H1 (cell line): ENCODE measurements at regions not wholly inside any gene's neighbourhood (a gene's known extent, or its start where the extent isn't known, plus 50 kb on each side); places are given as distances from the start of the nearest gene placed in this dataset.

Experiments used
- CTCF ChIA-PET: fragments of 300-600 bp; sonication (Branson Sonifier 250); formaldehyde crosslinking; loops from one replicate; lab custom pipeline; 2021; ENCODE audit not compliant: partially characterized antibody; lab: Charles Lee
- POLR2A ChIA-PET: fragments of 300-600 bp; sonication (Branson Sonifier 250); formaldehyde crosslinking; loops from one replicate; lab custom pipeline; 2021; ENCODE audit warnings: inconsistent platforms; ENCODE audit not compliant: partially characterized antibody; lab: Charles Lee
- DNase-seq, 2 experiments: peaks; one replicate each; pipeline versions ENCODE4 v3.0.0 to v3.0.0-alpha.2; 2010 to 2022; ENCODE audit warnings: low spot score in 2 of 2, low read depth in 1 of 2, mixed read lengths in 1 of 2
- FAIRE-seq: peaks from 2 replicates; lab custom pipeline; 2011; peaks lifted over from hg19 to GRCh38; lab: Jason Lieb, UNC
- H2AFZ ChIP-seq: 2 replicates; pipeline ENCODE4 v1.8.1; 2012; ENCODE audit warnings: low read length, inconsistent platforms
- H2AK5ac ChIP-seq: 2 replicates; pipeline ENCODE4 v1.6.1; 2013; ENCODE audit warnings: low read depth, low read length
- H2BK120ac ChIP-seq: replicated peaks from 2 replicates; pipeline ENCODE3; 2013; ENCODE audit warnings: low read depth, low read length, inconsistent platforms
- H2BK12ac ChIP-seq: 2 replicates; pipeline ENCODE4 v1.6.1; 2013; ENCODE audit warnings: low read depth, low read length
- H2BK15ac ChIP-seq: 2 replicates; pipeline ENCODE4 v1.6.1; 2013; ENCODE audit warnings: low read length
- H2BK20ac ChIP-seq: 2 replicates; pipeline ENCODE4 v1.6.1; 2013; ENCODE audit warnings: low read length
- H2BK5ac ChIP-seq: 2 replicates; pipeline ENCODE4 v1.6.1; 2013; ENCODE audit warnings: low read depth, low read length
- H3K14ac ChIP-seq: 2 replicates; pipeline ENCODE4 v1.6.1; 2013; ENCODE audit warnings: inconsistent platforms; ENCODE audit not compliant: insufficient read length
- H3K18ac ChIP-seq: 2 replicates; pipeline ENCODE4 v1.6.1; 2013; ENCODE audit warnings: low read length; ENCODE audit errors: extremely low read depth
- H3K23ac ChIP-seq: 2 replicates; pipeline ENCODE4 v1.6.1; 2013; ENCODE audit warnings: inconsistent platforms; ENCODE audit not compliant: insufficient read length
- H3K23me2 ChIP-seq: 2 replicates; pipeline ENCODE4 v1.6.1; 2013; ENCODE audit warnings: low read depth, low read length
- H3K27ac ChIP-seq: 2 replicates; pipeline ENCODE4 v1.6.1; 2011; ENCODE audit warnings: low read depth, low read length, inconsistent platforms
- H3K27me3 ChIP-seq, 4 experiments: replicated peaks in 1 of 4; 1 replicate in 1 of 4; 2 replicates in 3 of 4; pipeline versions ENCODE4 v1.6.1 to v1.8.1; 2011 to 2013; ENCODE audit warnings: low read length in 3 of 4, mild to moderate bottlenecking in 3 of 4, inconsistent platforms in 2 of 4, mixed read lengths in 2 of 4, moderate library complexity in 1 of 4; ENCODE audit not compliant: control insufficient read depth in 3 of 4, insufficient read depth in 3 of 4; ENCODE audit errors: extremely low read depth in 1 of 4
- H3K36me3 ChIP-seq, 4 experiments: 2 replicates each; pipeline versions ENCODE4 v1.6.1 to v1.8.1; 2011 to 2013; ENCODE audit warnings: mild to moderate bottlenecking in 4 of 4, low read length in 3 of 4, moderate library complexity in 2 of 4, control low read depth in 1 of 4, inconsistent platforms in 1 of 4; ENCODE audit not compliant: insufficient read depth in 4 of 4, control insufficient read depth in 2 of 4
- H3K4ac ChIP-seq: replicated peaks from 2 replicates; pipeline ENCODE3; 2013; ENCODE audit warnings: low read length, low read depth, mixed read lengths, inconsistent platforms; ENCODE audit not compliant: insufficient read length
- H3K4me1 ChIP-seq, 4 experiments: replicated peaks in 1 of 4; 1 replicate in 1 of 4; 2 replicates in 3 of 4; pipeline versions ENCODE4 v1.6.1 to v1.8.1; 2011 to 2013; ENCODE audit warnings: low read length in 3 of 4, inconsistent platforms in 2 of 4, mixed read lengths in 1 of 4; ENCODE audit not compliant: insufficient read depth in 4 of 4, control insufficient read depth in 3 of 4
- H3K4me2 ChIP-seq, 2 experiments: 2 replicates each; pipeline versions ENCODE4 v1.6.1 to v1.8.1; 2011 to 2013; ENCODE audit warnings: low read depth in 2 of 2, low read length in 2 of 2, control low read depth in 1 of 2, inconsistent platforms in 1 of 2, mild to moderate bottlenecking in 1 of 2; ENCODE audit not compliant: insufficient read depth in 1 of 2
- H3K4me3 ChIP-seq, 4 experiments: fragments of 200-600, 300-600 bp in 1 of 4; sonication (generic), shearing (Covaris generic), sonication (Bioruptor Twin) in 1 of 4; 2 replicates each; pipeline versions ENCODE4 v1.5.1 to v1.8.1; 2011 to 2016; ENCODE audit warnings: low read length in 4 of 4, low read depth in 3 of 4, control low read depth in 2 of 4, inconsistent platforms in 2 of 4, mild to moderate bottlenecking in 2 of 4, mixed read lengths in 1 of 4, moderate library complexity in 1 of 4; ENCODE audit not compliant: insufficient read depth in 2 of 4; ENCODE audit errors: extremely low read depth in 1 of 4
- H3K56ac ChIP-seq: replicated peaks from 2 replicates; pipeline ENCODE3; 2013; ENCODE audit warnings: low read depth, mild to moderate bottlenecking, mixed read lengths, low read length, inconsistent platforms; ENCODE audit not compliant: insufficient read length
- H3K79me1 ChIP-seq: 2 replicates; pipeline ENCODE4 v1.6.1; 2013; ENCODE audit warnings: low read depth, low read length, control low read depth
- H3K79me2 ChIP-seq, 2 experiments: 2 replicates each; pipeline versions ENCODE4 v1.6.1 to v1.8.1; 2012 to 2013; ENCODE audit warnings: low read length in 2 of 2, mild to moderate bottlenecking in 2 of 2, inconsistent platforms in 1 of 2; ENCODE audit not compliant: insufficient read depth in 2 of 2, control insufficient read depth in 1 of 2
- H3K9ac ChIP-seq, 4 experiments: replicated peaks in 1 of 4; 1 replicate in 1 of 4; 2 replicates in 3 of 4; pipeline versions ENCODE4 v1.6.1 to v1.8.1; 2011 to 2013; ENCODE audit warnings: low read depth in 3 of 4, low read length in 3 of 4, control low read depth in 2 of 4, mild to moderate bottlenecking in 2 of 4, moderate library complexity in 2 of 4, inconsistent platforms in 1 of 4; ENCODE audit errors: extremely low read depth in 1 of 4
- H3K9me3 ChIP-seq, 2 experiments: 2 replicates each; pipeline versions ENCODE4 v1.6.1 to v1.8.1; 2012 to 2013; ENCODE audit warnings: mild to moderate bottlenecking in 2 of 2, moderate library complexity in 2 of 2, control low read depth in 1 of 2, inconsistent platforms in 1 of 2, low read depth in 1 of 2, low read length in 1 of 2, mixed read lengths in 1 of 2; ENCODE audit not compliant: insufficient read depth in 2 of 2
- H4K20me1 ChIP-seq, 2 experiments: replicated peaks in 1 of 2; 2 replicates each; pipeline versions ENCODE3 to v1.8.1; 2011 to 2013; ENCODE audit warnings: inconsistent platforms in 2 of 2, low read length in 2 of 2, mild to moderate bottlenecking in 1 of 2; ENCODE audit not compliant: insufficient read depth in 2 of 2, control insufficient read depth in 1 of 2
- H4K5ac ChIP-seq: 2 replicates; pipeline ENCODE4 v1.6.1; 2013; ENCODE audit warnings: low read length, low read depth, mixed read lengths, inconsistent platforms; ENCODE audit not compliant: insufficient read length
- H4K8ac ChIP-seq: 2 replicates; pipeline ENCODE4 v1.8.0; 2013; ENCODE audit warnings: mild to moderate bottlenecking, moderate library complexity, low read length, inconsistent platforms; ENCODE audit not compliant: insufficient read depth; ENCODE audit errors: extremely low read depth
- H4K91ac ChIP-seq: replicated peaks from 2 replicates; pipeline ENCODE3; 2013; ENCODE audit warnings: low read length, mixed read lengths, inconsistent platforms; ENCODE audit not compliant: insufficient read length
- ATF2 ChIP-seq: IDR thresholded peaks from 2 replicates; pipeline ENCODE4 v1.6.1; 2012; ENCODE audit warnings: low read length, inconsistent platforms
- CBX5 ChIP-seq: fragments of 300-800, 300-1000 bp; sonication (generic); IDR thresholded peaks from 2 replicates; pipeline ENCODE4 v1.7.1; 2016; ENCODE audit warnings: antibody characterized with exemption, low read length, low read depth
- CEBPB ChIP-seq: IDR thresholded peaks from 2 replicates; pipeline ENCODE4 v1.6.1; 2012; ENCODE audit warnings: low read depth, low read length
- CHD1 ChIP-seq: IDR thresholded peaks from 2 replicates; pipeline ENCODE4 v1.6.1; 2012; ENCODE audit warnings: low read depth, low read length, improper control_type of control experiment
- CHD2 ChIP-seq: IDR thresholded peaks from 2 replicates; pipeline ENCODE4 v1.6.1; 2012; ENCODE audit warnings: low read length, improper control_type of control experiment
- CTBP2 ChIP-seq: IDR thresholded peaks from 2 replicates; pipeline ENCODE4 v1.7.0; 2011; ENCODE audit warnings: borderline replicate concordance, mild to moderate bottlenecking, moderate library complexity, mixed read lengths, low read length; ENCODE audit not compliant: insufficient read depth, insufficient read length
- EGR1 ChIP-seq: IDR thresholded peaks from 2 replicates; pipeline ENCODE4 v1.6.1; 2011; ENCODE audit warnings: low read depth, low read length, borderline replicate concordance
- KDM4A ChIP-seq: IDR thresholded peaks from one replicate; pipeline ENCODE4 v1.7.1; 2012; ENCODE audit warnings: low read depth, mild to moderate bottlenecking, moderate library complexity, low read length, inconsistent platforms; ENCODE audit not compliant: severe bottlenecking
- NANOG ChIP-seq: IDR thresholded peaks from 2 replicates; pipeline ENCODE4 v1.6.1; 2011; ENCODE audit warnings: low read length, low read depth, mild to moderate bottlenecking, inconsistent platforms; ENCODE audit not compliant: insufficient read depth, poor library complexity, severe bottlenecking
- RXRA ChIP-seq: IDR thresholded peaks from 2 replicates; pipeline ENCODE4 v1.6.1; 2011; ENCODE audit warnings: low read depth, mild to moderate bottlenecking, low read length, moderate library complexity; ENCODE audit not compliant: insufficient read depth
- SIX5 ChIP-seq: IDR thresholded peaks from 2 replicates; pipeline ENCODE4 v1.6.1; 2011; ENCODE audit warnings: mild to moderate bottlenecking, low read depth, low read length
- TCF12 ChIP-seq: IDR thresholded peaks from 2 replicates; pipeline ENCODE4 v1.6.1; 2011; ENCODE audit warnings: low read depth, mild to moderate bottlenecking, low read length
- TEAD4 ChIP-seq: IDR thresholded peaks from 2 replicates; pipeline ENCODE4 v1.6.1; 2012; ENCODE audit warnings: low read depth, low read length, inconsistent platforms, mixed read lengths
- YY1 ChIP-seq: IDR thresholded peaks from 2 replicates; pipeline ENCODE4 v1.6.1; 2011; ENCODE audit warnings: low read depth, mild to moderate bottlenecking, low read length
- WGBS, 2 experiments: shearing (Covaris generic) in 1 of 2; methylation state at CpG; one replicate each; pipeline versions ENCODE4 v1.1.6 to v1.1.7; 2013 to 2015; ENCODE audit warnings: low lambda C conversion rate in 2 of 2, mixed read lengths in 2 of 2, inconsistent platforms in 1 of 2, low coverage in 1 of 2, missing lambda C conversion rate in 1 of 2; ENCODE audit not compliant: insufficient replicate concordance in 2 of 2, insufficient coverage in 1 of 2, insufficient read length in 1 of 2; ENCODE audit errors: extremely low coverage in 1 of 2, missing lambda C conversion rate in 1 of 2; 5-methylcytosine and 5-hydroxymethylcytosine counted together

- Histone ChIP-seq H2BK12ac (no peak overlapping the region), H2BK5ac (no peak overlapping the region), H3K56ac (no peak overlapping the region), H4K91ac (no peak overlapping the region), H3K23me2 (no peaks in the 10 kb centered on the region), H3K4me3 (no peak overlapping the region), H2AFZ (no peak overlapping the region), H3K14ac (no peak overlapping the region), H3K27me3 (no peaks in the 10 kb centered on the region), H4K5ac (no peak overlapping the region), H4K20me1 (no peaks in the 10 kb centered on the region), H4K8ac (no peak overlapping the region), H3K9ac (no peak overlapping the region), H3K9me3 (no peaks in the 10 kb centered on the region), H3K4ac (no peak overlapping the region), H3K79me1 (no peaks in the 10 kb centered on the region), H3K4me2 (no peak overlapping the region), H2AK5ac (no peak overlapping the region), H2BK120ac (no peak overlapping the region), H3K36me3 (no peaks in the 10 kb centered on the region), H3K4me1 (no peaks in the 10 kb centered on the region), H3K18ac (no peak overlapping the region), H3K23ac (no peak overlapping the region), H3K79me2 (no peaks in the 10 kb centered on the region), H2BK20ac (no peak overlapping the region), H3K27ac (no peak overlapping the region), H2BK15ac (no peak overlapping the region)
- ChIA-PET POLR2A (no interaction called here), CTCF (no interaction called here)
- DNase-seq: no peak
- FAIRE-seq: no peak
- WGBS, 2 experiments: 96% methylated on average over 1 of the region's 1 CpG; no CpG with 5 or more reads in 1 of the 2 experiments
- TF ChIP-seq CHD1: no peak
- TF ChIP-seq KDM4A: no peak
- TF ChIP-seq CEBPB: no peak
- TF ChIP-seq CBX5: no peak
- no peak for TF ChIP-seq CHD2
- no peak for TF ChIP-seq YY1
- no peak for TF ChIP-seq NANOG
- no peak for TF ChIP-seq ATF2
- no peak for TF ChIP-seq CTBP2
- no peak for TF ChIP-seq SIX5
- TF ChIP-seq RXRA: no peak
- no peak for TF ChIP-seq TCF12
- TF ChIP-seq TEAD4: no peak
- TF ChIP-seq EGR1: no peak
Observed at GRCh38 chr7:119465798-119466305, 807.1 kb upstream of the KCND2 start.
